Kidney epithelial cell (primary cell): ENCODE measurements at regions not wholly inside any gene's neighbourhood (a gene's known extent, or its start where the extent isn't known, plus 50 kb on each side); places are given as distances from the start of the nearest gene placed in this dataset.
A peak's percentile ranks its signal among the peaks of the same experiment; 100 is the strongest.

Experiments used
- DNase-seq: peaks from one replicate; pipeline ENCODE4 v3.0.0-alpha.2; 2010; ENCODE audit warnings: low read depth
- H3K27me3 ChIP-seq: 2 replicates; pipeline ENCODE4 v1.6.0; 2011; ENCODE audit warnings: low read length; ENCODE audit not compliant: control insufficient read depth, insufficient read depth
- H3K36me3 ChIP-seq: 2 replicates; pipeline ENCODE4 v1.5.1; 2011; ENCODE audit warnings: low read length; ENCODE audit not compliant: control insufficient read depth, insufficient read depth
- H3K4me3 ChIP-seq: 2 replicates; pipeline ENCODE4 v1.5.1; 2011; ENCODE audit warnings: low read depth, mild to moderate bottlenecking, control low read depth, low read length
- CTCF ChIP-seq: IDR thresholded peaks from 2 replicates; pipeline ENCODE4 v1.5.1; 2011; ENCODE audit warnings: mild to moderate bottlenecking, moderate library complexity, low read length, control low read depth, inconsistent platforms; ENCODE audit not compliant: insufficient read depth, poor library complexity, severe bottlenecking

- no peaks in the 10 kb centered on the region for H3K36me3 ChIP-seq
- no peak for DNase-seq
Measured at GRCh38 chr14:22472935-22473854, 115.8 kb downstream of the DAD1 start.

GRCh38 chr14:22472466-22472865, 116.6 kb downstream of the DAD1 start:
- Histone ChIP-seq H3K36me3 (no peaks in the 10 kb centered on the region), H3K27me3 (no peaks in the 10 kb centered on the region), H3K4me3 (no peak overlapping the region)
- no peak for DNase-seq
- TF ChIP-seq CTCF: no peak

More at GRCh38 chr14:22472935-22473854, 115.8 kb downstream of the DAD1 start:
- Histone ChIP-seq H3K4me3 (no peak overlapping the region), H3K27me3 (no peaks in the 10 kb centered on the region)
- TF ChIP-seq CTCF: peak; percentile 35

GRCh38 chr14:22471545-22472121, 117.4 kb downstream of the DAD1 start:
- Histone ChIP-seq H3K27me3 (no peaks in the 10 kb centered on the region), H3K36me3 (no peaks in the 10 kb centered on the region), H3K4me3 (no peak overlapping the region)
- DNase-seq: no peak
- TF ChIP-seq CTCF: peak; percentile 85

- no peak overlapping the region for H3K4me3 ChIP-seq
- H3K36me3 ChIP-seq: no peaks in the 10 kb centered on the region
- no peak for TF ChIP-seq CTCF
- no peaks in the 10 kb centered on the region for H3K27me3 ChIP-seq
- no peak for DNase-seq
Measured at GRCh38 chr14:22469538-22470303, 119.3 kb downstream of the DAD1 start.

GRCh38 chr14:22468830-22469229, 120.2 kb downstream of the DAD1 start:
- no peak for TF ChIP-seq CTCF
- no peaks in the 10 kb centered on the region for H3K36me3 ChIP-seq
- DNase-seq: no peak
- H3K27me3 ChIP-seq: no peaks in the 10 kb centered on the region
- H3K4me3 ChIP-seq: no peak overlapping the region
